Astrocyte of the cerebellum (primary cell): ENCODE measurements at regions not wholly inside any gene's neighbourhood (a gene's known extent, or its start where the extent isn't known, plus 50 kb on each side); places are given as distances from the start of the nearest gene placed in this dataset.

Experiments used
- DNase-seq: peaks from one replicate; pipeline ENCODE4 v3.0.0-alpha.2; 2011; ENCODE audit warnings: low read depth
- H3K4me3 ChIP-seq: 2 replicates; pipeline ENCODE4 v1.5.1; 2011; ENCODE audit warnings: mild to moderate bottlenecking, low read depth, low read length, moderate library complexity
- CTCF ChIP-seq: IDR thresholded peaks from 2 replicates; pipeline ENCODE4 v1.5.1; 2012; ENCODE audit warnings: low read length, low read depth, moderate library complexity, mild to moderate bottlenecking; ENCODE audit errors: missing control alignments
- in situ Hi-C: cut with HindIII; loops from 2 replicates; pipeline ENCODE4 v1.10.0; 2017; ENCODE audit warnings: low sequenced_read_pairs

GRCh38 chr2:128686881-128687555 lies 368.4 kb upstream of the HS6ST1 start:
- in situ Hi-C loops: no loop called here
- DNase-seq: no peak
- H3K4me3 ChIP-seq: no peak overlapping the region

DNA sequence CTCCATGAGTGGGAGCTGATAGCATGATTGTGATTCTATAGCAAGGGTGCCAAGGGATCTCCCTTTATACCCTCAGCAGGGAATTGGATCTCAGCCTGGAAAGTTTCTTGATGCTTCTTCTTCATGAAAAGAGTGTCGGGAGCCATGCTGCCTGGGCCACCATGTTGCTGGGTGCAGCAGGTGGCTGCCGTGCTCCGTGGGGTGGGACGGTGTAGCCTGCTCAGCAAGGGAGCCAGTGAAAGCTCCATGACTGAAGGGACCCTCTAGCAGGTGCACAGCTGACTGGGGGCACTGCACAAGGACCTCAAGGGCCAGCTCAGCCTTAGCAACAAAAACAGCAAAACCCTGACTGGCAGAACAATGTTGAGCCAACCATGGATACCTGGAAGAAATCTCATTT lies 368.9 kb upstream of the HS6ST1 start:
- DNase-seq: no peak
- in situ Hi-C loops: no loop called here
- TF ChIP-seq CTCF: no peak
- H3K4me3 ChIP-seq: no peak overlapping the region

More at GRCh38 chr2:128686881-128687555, 368.4 kb upstream of the HS6ST1 start:
- no peak for TF ChIP-seq CTCF

DNA sequence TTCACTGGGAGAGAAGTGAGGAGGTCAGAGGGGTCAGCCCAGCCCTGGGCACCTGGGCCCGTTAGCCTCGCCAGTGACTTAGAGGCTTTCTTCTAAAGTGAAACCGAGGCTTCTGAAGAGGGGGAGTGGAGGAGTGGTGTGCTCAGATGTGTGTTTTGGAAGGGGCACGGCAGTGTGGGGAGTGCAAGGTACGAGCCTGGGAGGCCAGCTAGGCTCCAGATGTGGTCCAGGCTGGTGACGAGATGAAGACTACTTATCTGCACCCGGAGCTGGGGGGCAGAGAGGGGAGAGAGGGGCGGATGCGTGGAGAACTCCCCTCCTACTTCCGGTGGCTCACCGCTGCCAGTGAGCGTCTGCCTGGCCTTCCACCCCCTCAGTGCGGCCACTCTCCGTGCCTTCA lies 371.3 kb upstream of the HS6ST1 start:
- no peak for TF ChIP-seq CTCF
- in situ Hi-C loops: no loop called here
- no peak for DNase-seq
- H3K4me3 ChIP-seq: no peak overlapping the region

DNA sequence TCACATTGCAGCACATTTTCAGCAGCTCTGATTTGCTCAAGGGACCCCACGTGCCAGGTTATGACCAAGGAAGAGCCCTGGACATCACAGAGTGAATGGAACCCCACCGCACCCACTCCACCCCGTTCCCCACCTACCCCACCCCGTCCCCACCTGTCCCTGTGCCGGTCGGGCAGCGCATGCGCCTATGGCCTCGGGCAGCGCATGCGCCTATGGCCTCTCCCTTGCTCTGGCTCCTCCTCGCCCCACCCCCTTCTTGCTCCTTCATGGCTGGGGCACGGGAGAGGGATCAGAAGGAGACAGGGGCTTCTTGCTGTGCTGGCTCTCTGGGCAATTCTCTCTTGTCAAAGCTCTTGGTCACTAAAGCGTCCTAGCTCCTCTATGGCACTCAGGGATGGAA lies 371.8 kb upstream of the HS6ST1 start:
- in situ Hi-C loops: no loop called here
- TF ChIP-seq CTCF: no peak
- no peak for DNase-seq
- no peak overlapping the region for H3K4me3 ChIP-seq

DNA sequence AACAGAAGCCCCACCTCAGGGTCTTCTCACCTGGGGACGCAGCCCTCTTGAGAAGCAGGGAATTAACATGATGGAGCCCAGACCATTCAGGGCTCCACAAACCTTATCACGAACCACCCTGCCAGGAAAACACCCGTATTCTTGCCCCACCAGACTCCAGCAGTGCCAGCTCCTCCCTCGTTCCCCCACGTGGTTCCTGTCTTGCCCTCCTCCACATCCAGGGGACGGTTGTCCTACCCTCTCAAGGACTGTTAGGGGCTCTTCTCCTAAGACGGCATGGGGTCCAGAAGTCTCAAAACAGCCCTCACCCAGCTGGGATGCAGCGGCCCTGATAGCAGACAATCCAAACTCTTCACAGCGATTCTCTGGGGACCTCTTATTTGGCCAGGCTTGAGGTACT lies 372.2 kb upstream of the HS6ST1 start:
- DNase-seq: no peak
- no peak for TF ChIP-seq CTCF
- in situ Hi-C loops: no loop called here
- no peak overlapping the region for H3K4me3 ChIP-seq

DNA sequence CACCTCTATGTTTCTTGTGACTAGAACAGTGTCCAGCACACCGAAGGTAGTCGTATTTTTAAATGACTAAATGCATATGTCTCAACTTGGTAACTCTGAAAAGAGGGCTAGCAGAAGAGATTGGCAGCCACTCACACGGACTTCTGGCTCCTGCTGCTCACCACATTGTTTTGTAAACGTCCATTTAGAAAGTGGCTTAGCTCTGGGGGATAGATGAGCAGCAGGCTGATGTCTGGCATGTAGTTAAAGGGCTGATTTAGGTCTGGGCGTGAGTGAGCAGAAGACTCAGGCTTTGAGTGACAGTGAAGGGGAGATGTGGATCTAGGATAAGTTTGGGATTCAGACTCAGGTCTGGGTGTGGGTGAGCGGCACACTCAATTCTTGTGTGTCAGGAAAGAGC lies 372.9 kb upstream of the HS6ST1 start:
- DNase-seq: no peak

More for the DNA sequence above, 372.9 kb upstream of the HS6ST1 start:
- no peak overlapping the region for H3K4me3 ChIP-seq
- TF ChIP-seq CTCF: no peak
- in situ Hi-C loops: no loop called here
